GM19240 (cell line): ENCODE measurements at regions not wholly inside any gene's neighbourhood (a gene's known extent, or its start where the extent isn't known, plus 50 kb on each side); places are given as distances from the start of the nearest gene placed in this dataset.
"Not testable (repeated sequence)": the region's sequence is repeated elsewhere in the genome, so short reads cannot be mapped to it uniquely, and the experiment has no call there.

Source experiments
- DNase-seq: peaks from one replicate; pipeline ENCODE4 v3.0.0; 2011; ENCODE audit warnings: low spot score; ENCODE audit not compliant: insufficient read length

- DNase-seq, result no peak
Measured at GRCh38 chr3:102904629-102905028, 469.8 kb downstream of the ZPLD1 start.

DNA sequence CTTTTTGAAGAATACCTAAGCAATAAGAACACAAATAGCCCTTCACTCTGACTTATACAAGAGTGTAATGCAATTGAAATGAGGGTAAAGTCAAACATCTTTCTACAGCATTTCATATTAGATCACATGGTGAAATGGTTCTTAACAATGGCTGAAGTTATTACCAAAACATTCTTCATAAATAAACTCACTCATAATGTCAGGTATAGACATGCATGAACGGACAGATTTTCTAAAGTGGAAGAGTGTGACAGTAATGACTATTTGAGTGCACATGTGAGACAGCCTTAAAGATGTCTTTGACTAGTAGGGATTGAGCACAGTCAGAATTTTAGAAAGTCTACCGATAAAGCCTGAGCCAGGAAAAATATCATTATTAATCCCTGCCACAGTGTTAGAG, 471.0 kb downstream of the ZPLD1 start:
- DNase-seq, result no peak

DNA sequence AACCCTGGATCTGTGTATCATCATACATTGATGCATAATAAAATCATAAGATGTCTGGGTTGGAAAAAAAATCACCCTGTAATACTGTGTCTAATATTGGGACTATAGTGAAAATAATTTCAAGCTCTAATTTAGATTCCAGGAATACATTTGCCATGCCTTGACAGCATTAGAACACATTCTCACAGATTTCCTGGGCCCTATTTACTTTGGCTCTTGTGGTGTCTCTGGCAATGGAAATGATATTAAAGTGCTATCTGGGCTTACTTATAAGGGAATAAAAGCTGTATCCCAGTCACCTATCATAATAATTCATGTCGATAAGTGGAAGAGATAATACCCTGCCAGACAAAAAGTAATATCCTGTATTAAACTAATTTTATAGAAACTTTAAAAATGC, 472.0 kb downstream of the ZPLD1 start:
- no peak for DNase-seq

- no peak for DNase-seq
Measured at GRCh38 chr3:102909904-102910303, 475.1 kb downstream of the ZPLD1 start.

- no peak for DNase-seq
Measured at GRCh38 chr3:102916532-102916931, 481.7 kb downstream of the ZPLD1 start.

DNA sequence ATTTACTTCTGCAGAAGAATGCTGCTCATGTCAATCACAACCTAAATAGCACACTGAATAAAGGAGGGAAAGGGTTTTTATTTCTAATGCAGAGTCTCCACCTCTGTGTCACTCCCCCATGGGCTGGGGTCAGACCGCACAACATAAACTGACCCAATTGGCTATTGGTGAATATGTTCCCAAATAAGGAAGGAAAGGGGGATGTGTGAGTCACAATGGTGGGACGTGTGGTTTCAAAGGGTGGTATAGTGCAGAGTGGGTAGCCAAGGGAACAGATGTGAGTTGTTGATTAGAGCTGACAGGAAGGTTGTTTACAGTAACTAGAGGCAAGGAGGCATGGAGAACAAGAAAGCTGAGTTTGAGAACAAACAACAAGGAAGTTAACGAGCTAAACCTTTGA, 491.8 kb downstream of the ZPLD1 start:
- DNase-seq, result no peak

GRCh38 chr3:102933377-102933776, 498.6 kb downstream of the ZPLD1 start:
- no peak for DNase-seq

DNA sequence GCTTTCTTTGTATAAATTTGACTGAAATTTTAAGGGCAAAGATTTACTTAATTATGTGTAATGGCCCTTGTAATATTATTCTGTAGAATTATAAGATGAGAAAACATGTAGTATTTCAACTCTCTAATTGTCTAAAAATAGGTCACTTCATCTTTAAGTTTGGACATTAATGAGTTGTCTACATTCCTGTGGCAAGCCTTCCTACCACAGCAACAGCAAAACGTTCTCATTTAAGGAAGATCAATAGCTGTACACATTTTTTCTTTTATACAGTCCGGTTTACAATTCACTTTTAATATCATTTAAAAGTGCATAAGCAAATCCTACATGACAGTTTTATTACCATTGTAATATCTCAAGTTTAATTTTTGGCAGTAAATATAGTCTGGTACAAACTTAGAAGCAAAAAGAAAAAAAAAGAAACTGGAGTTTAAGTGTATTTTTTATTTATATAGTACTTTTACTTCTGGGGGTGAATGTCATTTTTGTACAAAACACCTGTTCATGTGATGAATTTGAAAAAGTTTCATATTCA, 501.8 kb downstream of the ZPLD1 start:
- DNase-seq, result no peak

GRCh38 chr3:102941786-102942185, 507.0 kb downstream of the ZPLD1 start:
- no peak for DNase-seq

GRCh38 chr3:102946445-102946844, 511.6 kb downstream of the ZPLD1 start:
- not testable (repeated sequence) for DNase-seq

DNA sequence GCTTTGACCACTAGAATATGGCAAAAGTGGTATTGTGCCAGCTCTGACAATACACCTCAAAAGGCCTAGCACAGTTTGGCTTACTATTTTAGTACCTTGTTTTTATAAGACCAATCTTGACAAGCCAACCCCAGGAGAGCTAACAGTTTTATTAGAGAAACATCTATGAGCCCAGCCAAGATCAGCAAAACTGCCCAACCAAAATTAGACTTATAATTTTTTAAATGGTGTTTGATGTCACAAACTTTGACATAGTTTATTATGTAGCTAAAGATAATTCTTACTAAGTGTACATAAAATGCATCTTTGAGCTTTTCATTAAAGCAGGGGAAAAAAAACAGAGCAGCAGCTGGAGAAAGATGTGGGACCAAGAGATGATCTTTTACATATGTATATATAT, 537.5 kb downstream of the ZPLD1 start:
- no peak for DNase-seq

DNA sequence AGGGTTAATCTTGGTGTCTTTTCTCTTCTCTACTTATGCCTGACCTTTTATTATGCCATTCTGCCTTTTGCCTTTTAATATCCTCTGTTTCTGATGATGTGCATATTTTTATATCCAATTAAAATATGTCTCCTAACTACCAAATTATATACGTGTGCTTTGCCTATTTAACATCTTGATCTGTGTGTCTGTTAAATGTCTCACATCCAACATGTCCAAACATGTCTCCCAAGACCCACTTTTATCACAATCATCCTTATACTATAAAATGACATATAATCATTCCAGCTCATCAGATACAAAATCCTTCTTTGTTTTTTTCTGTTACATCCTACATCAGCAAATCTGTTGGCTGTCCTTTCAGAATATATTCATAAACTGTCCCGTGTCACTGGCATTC, 539.5 kb downstream of the ZPLD1 start:
- DNase-seq, result no peak

DNA sequence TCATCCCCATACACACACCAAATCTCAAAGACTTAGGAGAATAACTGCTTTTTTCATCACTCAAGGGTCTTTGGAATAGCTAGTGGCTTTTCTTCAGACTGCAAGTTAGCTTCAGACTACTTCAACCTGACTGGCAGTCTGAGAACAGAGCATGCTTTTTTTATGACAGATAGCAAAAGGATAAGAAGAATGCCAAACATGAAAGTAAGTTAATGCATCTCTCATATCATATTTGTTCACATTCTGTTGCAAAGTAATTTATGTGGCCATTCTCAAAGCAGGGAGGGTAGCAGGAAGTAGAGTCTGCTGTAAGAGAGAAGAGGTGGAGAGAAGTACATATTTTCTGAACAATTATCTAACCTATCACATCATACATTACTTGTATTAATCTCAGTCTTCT, 544.4 kb downstream of the ZPLD1 start:
- DNase-seq, result no peak

GRCh38 chr3:102979682-102980354, 545.0 kb downstream of the ZPLD1 start:
- DNase-seq, result no peak

DNA sequence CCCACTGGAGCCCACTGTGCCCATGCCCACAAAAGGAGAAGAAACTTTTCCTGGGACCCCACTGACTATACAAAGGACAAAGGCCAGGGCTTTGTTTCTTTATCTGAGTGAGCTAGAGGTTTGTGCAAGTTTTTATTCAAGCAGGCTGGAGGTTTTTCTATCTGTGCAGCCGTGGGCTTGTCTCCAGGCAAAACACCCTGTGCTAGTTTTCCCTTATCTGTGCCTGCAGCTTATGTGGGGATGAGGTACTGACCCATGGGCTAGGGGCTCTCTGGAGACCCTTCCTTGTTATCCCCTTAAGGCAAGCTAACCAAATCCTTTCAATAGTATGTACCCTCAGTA, 545.5 kb downstream of the ZPLD1 start:
- DNase-seq, result no peak

DNA sequence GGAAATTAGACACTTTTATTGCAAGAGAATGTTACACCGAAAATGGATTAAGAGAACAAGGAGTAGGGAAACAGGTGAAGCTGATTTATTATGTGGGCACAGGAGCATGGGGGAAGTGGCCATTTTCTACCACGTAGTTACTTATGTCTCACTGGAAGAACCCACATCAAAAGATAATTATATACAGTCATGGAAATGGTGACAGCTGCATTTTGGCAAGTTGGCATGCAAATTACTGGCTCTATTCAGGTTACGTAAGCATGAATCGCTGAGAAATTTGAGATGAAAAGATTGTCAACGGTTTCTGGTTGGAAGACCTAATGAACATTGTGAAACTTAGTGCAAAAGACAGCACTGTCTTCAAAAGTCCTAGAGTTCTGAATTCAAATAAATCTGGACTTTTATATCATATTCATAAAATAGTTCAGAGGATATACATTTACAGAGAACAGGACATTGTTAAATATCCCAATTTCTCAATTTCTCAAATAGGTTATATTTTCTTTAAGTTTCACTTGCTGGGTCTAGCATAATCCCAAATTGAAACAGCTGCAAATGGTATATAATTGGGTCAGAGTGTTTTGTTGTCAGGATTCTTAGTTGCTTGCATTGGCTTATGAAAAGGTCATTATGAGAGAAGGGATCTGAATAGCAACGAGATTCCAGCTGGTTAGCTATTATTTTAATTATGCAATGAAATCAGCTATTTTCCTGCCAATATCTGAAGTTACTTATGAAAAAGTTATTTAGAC, 567.8 kb downstream of the ZPLD1 start:
- no peak for DNase-seq

DNA sequence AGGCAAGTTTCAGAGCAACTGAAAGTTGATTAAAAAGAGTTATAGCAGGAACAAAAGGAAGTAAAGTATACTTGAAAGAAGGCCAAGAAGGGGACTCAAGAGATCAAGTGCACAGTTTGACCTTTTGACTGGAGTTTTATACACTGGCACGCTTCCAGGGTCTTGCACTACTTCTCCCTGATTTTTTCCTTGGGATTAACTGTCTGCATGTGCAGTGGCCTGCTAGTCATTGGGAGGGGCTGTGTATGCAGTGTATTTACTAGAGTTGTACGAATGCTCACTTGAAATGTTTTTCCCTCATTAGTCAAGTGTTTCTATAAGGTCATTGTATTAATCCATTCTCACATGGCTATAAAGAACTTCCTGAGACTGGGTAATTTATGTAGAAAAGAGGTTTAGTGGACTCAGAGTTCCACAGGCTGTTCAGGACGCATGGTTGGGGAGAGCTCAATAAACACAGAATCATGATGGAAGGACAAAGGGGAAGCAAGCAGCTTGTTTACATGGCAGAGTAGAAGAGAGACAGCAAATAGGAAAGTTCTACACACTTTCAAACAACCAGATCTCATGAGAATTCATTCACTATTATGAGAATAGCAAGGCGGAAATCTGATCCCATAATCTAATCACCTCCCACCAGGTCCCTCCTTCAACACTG, 571.8 kb downstream of the ZPLD1 start:
- no peak for DNase-seq

DNA sequence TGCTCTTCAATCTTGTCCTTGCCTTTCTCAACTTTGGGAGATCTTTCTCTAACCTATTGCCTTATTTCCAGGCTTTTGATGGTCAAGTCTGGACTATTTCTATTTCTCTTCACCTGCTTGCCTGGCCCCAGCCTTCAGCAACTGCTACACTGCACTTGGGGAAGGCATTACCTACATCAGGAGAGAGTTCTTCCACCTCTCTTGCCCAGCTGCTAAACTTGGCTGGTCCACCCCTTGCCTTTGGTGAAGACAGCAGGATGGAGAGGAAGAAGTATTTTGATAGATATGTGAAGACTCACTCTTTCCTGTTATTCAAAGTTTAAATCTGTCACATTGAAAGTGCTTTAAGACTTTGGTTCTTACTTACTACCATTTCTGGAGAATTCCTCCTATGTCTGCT, 574.8 kb downstream of the ZPLD1 start:
- DNase-seq, result no peak

DNA sequence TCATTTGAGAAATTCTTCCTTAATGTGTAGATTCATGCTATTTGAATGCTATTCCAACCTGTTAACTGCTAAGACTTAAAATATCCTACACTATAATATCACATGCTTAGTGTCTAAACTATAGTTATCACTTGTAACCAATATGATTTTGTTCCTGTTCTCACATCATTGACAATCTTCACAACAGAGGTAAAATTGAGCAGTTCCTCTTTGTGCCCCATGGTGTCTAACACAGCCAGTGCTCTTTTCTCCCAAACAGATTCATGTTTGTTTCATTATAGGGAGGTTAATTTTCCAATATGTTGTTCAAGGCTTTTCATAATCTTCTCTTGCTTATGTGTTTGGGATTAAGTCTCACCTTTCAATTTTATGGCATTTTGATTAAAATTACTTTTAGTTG, 591.1 kb downstream of the ZPLD1 start:
- no peak for DNase-seq

DNA sequence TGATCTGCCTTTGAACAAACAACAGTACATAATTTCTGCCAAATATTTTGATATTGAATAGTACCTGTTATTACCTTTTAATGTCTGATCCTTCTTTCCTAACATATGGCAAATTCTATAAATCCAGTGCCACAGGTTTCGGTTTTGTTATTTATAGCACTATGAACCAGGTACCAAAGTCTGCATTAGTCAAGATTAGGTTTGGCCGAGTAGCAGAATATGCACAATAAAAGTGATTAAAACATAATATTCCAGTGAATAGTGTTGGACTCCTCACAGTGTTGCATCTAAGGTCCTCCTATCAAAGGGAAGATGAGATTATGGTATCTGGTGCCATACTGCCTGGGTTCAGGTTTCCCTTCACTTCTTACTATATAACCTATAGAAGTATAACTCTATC, 599.0 kb downstream of the ZPLD1 start:
- DNase-seq, result no peak

DNA sequence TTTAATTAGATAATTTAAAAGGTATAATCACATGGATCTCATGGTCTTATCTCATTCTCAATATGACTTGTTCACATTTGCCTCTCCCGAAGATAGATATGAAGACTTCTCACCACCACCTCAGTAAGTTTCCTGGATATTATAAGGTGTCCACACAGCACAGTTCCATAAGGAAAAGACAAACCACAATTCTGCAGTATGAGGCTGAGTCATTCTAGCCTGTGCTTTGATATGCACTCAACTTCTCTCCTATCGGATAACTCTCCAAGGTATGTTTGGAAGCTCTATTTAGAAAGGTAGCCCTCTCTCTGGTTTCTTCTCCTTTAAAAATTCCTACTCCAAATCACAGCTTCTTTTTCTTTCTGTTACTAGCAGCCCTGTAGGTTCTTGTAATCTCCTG, 612.8 kb downstream of the ZPLD1 start:
- DNase-seq, result no peak

GRCh38 chr3:103048068-103048722, 613.4 kb downstream of the ZPLD1 start:
- no peak for DNase-seq
